ENCODE measurements at regions not wholly inside any gene's neighbourhood (a gene's known extent, or its start where the extent isn't known, plus 50 kb on each side); places are given as distances from the start of the nearest gene placed in this dataset.

GRCh38 chr6:14806101-14806500, 439.8 kb upstream of the JARID2 start:
- no peak for TF ChIP-seq REST (IDR thresholded peaks at IDR 0.05; ENCODE audit: insufficient read depth in 1 of 2, low read depth in 2 of 2, low read length in 1 of 2)
- TF ChIP-seq POLR2AphosphoS5 (IDR thresholded peaks at IDR 0.05; ENCODE audit: low read depth, low read length): no peak
- TF ChIP-seq SIN3A (IDR thresholded peaks at IDR 0.05; ENCODE audit: borderline replicate concordance, insufficient read depth, low read depth, low read length): no peak
- no peak for TF ChIP-seq CTCF (IDR thresholded peaks at IDR 0.05)
- no peak for TF ChIP-seq TCF7L2 (IDR thresholded peaks at IDR 0.05; ENCODE audit: low read depth, low read length)
- no peak for DNase-seq (ENCODE audit: low read depth, low spot score)
- H3K27me3 ChIP-seq (ENCODE audit: control insufficient read depth, insufficient read depth, low read length): no peaks in the 10 kb centered on the region
- intact Hi-C loops (cut with micrococcal nuclease; ENCODE audit: unreplicated experiment) (no loop called here), in situ Hi-C loops (cut with HindIII; ENCODE audit: low pct_unique_long_range_greater_than_20kb, low sequenced_read_pairs) (no loop called here)
- no peak overlapping the region for H3K27ac ChIP-seq (ENCODE audit: low read length)
- CTCF ChIA-PET: no interaction called here
- no peak for ATAC-seq
- POLR2A ChIA-PET: no interaction called here
- H3K9me3 ChIP-seq (ENCODE audit: control insufficient read depth, insufficient read depth, low read depth, low read length): no peaks in the 10 kb centered on the region
- BruUV-seq (replicated peaks): no TSS peak
- H3K36me3 ChIP-seq (ENCODE audit: control insufficient read depth, insufficient read depth, low read length): no peaks in the 10 kb centered on the region
- H3K4me1 ChIP-seq (ENCODE audit: control insufficient read depth, insufficient read depth, low read length): no peaks in the 10 kb centered on the region
- H3K4me3 ChIP-seq (ENCODE audit: low read depth in 2 of 2, low read length in 2 of 2): no peak overlapping the region

- no peak for DNase-seq (ENCODE audit: low read depth, low spot score)
- POLR2A ChIA-PET: no interaction called here
- BruUV-seq (replicated peaks): no TSS peak
- Histone ChIP-seq H3K4me3 (ENCODE audit: low read depth in 2 of 2, low read length in 2 of 2) (no peak overlapping the region), H3K4me1 (ENCODE audit: control insufficient read depth, insufficient read depth, low read length) (no peaks in the 10 kb centered on the region), H3K27me3 (ENCODE audit: control insufficient read depth, insufficient read depth, low read length) (no peaks in the 10 kb centered on the region), H3K27ac (ENCODE audit: low read length) (no peak overlapping the region), H3K9me3 (ENCODE audit: control insufficient read depth, insufficient read depth, low read depth, low read length) (no peaks in the 10 kb centered on the region), H3K36me3 (ENCODE audit: control insufficient read depth, insufficient read depth, low read length) (no peaks in the 10 kb centered on the region)
- intact Hi-C loops (cut with micrococcal nuclease; ENCODE audit: unreplicated experiment) (no loop called here), in situ Hi-C loops (cut with HindIII; ENCODE audit: low pct_unique_long_range_greater_than_20kb, low sequenced_read_pairs) (no loop called here)
- CTCF ChIA-PET: no interaction called here
- ATAC-seq: no peak
- TF ChIP-seq CTCF (IDR thresholded peaks at IDR 0.05) (no peak), POLR2AphosphoS5 (IDR thresholded peaks at IDR 0.05; ENCODE audit: low read depth, low read length) (no peak), REST (IDR thresholded peaks at IDR 0.05; ENCODE audit: insufficient read depth in 1 of 2, low read depth in 2 of 2, low read length in 1 of 2) (no peak), TCF7L2 (IDR thresholded peaks at IDR 0.05; ENCODE audit: low read depth, low read length) (no peak), SIN3A (IDR thresholded peaks at IDR 0.05; ENCODE audit: borderline replicate concordance, insufficient read depth, low read depth, low read length) (no peak)
Measured at GRCh38 chr6:14807130-14807529, 438.7 kb upstream of the JARID2 start.
